ENCODE measurements at regions not wholly inside any gene's neighbourhood (a gene's known extent, or its start where the extent isn't known, plus 50 kb on each side); places are given as distances from the start of the nearest gene placed in this dataset.

- Histone ChIP-seq H3K23ac (ENCODE audit: insufficient read length) (no peak overlapping the region), H3K27me3 (replicated peaks in 1 of 4; ENCODE audit: control insufficient read depth in 3 of 4, extremely low read depth in 1 of 4, insufficient read depth in 3 of 4, low read length in 3 of 4) (no peaks in the 10 kb centered on the region), H3K23me2 (ENCODE audit: low read depth, low read length) (no peaks in the 10 kb centered on the region), H4K20me1 (replicated peaks in 1 of 2; ENCODE audit: control insufficient read depth in 1 of 2, insufficient read depth in 2 of 2, low read length in 2 of 2) (no peaks in the 10 kb centered on the region), H2AK5ac (ENCODE audit: low read depth, low read length) (no peak overlapping the region), H3K4me1 (replicated peaks in 1 of 4; ENCODE audit: control insufficient read depth in 3 of 4, insufficient read depth in 4 of 4, low read length in 3 of 4) (no peaks in the 10 kb centered on the region), H2BK12ac (ENCODE audit: low read depth, low read length) (no peak overlapping the region), H2BK20ac (ENCODE audit: low read length) (no peak overlapping the region), H2BK5ac (ENCODE audit: low read depth, low read length) (no peak overlapping the region), H3K9ac (replicated peaks in 1 of 4; ENCODE audit: extremely low read depth in 1 of 4, low read depth in 3 of 4, low read length in 3 of 4) (no peak overlapping the region), H3K79me2 (ENCODE audit: control insufficient read depth in 1 of 2, insufficient read depth in 2 of 2, low read length in 2 of 2) (no peaks in the 10 kb centered on the region), H3K27ac (ENCODE audit: low read depth, low read length) (no peak overlapping the region), H4K91ac (replicated peaks; ENCODE audit: insufficient read length, low read length) (no peak overlapping the region), H3K14ac (ENCODE audit: insufficient read length) (no peak overlapping the region), H3K4me3 (ENCODE audit: extremely low read depth in 1 of 4, insufficient read depth in 2 of 4, low read depth in 3 of 4, low read length in 4 of 4) (no peak overlapping the region), H3K36me3 (ENCODE audit: control insufficient read depth in 2 of 4, insufficient read depth in 4 of 4, low read length in 3 of 4) (no peaks in the 10 kb centered on the region), H3K56ac (replicated peaks; ENCODE audit: insufficient read length, low read depth, low read length) (no peak overlapping the region), H3K18ac (ENCODE audit: extremely low read depth, low read length) (no peak overlapping the region), H4K5ac (ENCODE audit: insufficient read length, low read depth, low read length) (no peak overlapping the region), H2AFZ (ENCODE audit: low read length) (no peak overlapping the region), H3K9me3 (ENCODE audit: insufficient read depth in 2 of 2, low read depth in 1 of 2, low read length in 1 of 2) (no peaks in the 10 kb centered on the region), H2BK120ac (replicated peaks; ENCODE audit: low read depth, low read length) (no peak overlapping the region), H3K4ac (replicated peaks; ENCODE audit: insufficient read length, low read depth, low read length) (no peak overlapping the region), H4K8ac (ENCODE audit: extremely low read depth, insufficient read depth, low read length) (no peak overlapping the region), H3K79me1 (ENCODE audit: low read depth, low read length) (no peaks in the 10 kb centered on the region), H2BK15ac (ENCODE audit: low read length) (no peak overlapping the region), H3K4me2 (ENCODE audit: insufficient read depth in 1 of 2, low read depth in 2 of 2, low read length in 2 of 2) (no peak overlapping the region)
- TF ChIP-seq POU5F1 (IDR thresholded peaks at IDR 0.05; ENCODE audit: low read depth, low read length) (no peak), MAFK (IDR thresholded peaks at IDR 0.05; ENCODE audit: low read depth, low read length) (no peak), EZH2 (IDR thresholded peaks at IDR 0.05; ENCODE audit: low read depth, low read length, severe bottlenecking) (no peak), GABPA (IDR thresholded peaks at IDR 0.05; ENCODE audit: borderline replicate concordance, insufficient read depth, low read length) (no peak), JUND (IDR thresholded peaks at IDR 0.05; ENCODE audit: low read length) (no peak)
- TF ChIP-seq, protein P1, sequence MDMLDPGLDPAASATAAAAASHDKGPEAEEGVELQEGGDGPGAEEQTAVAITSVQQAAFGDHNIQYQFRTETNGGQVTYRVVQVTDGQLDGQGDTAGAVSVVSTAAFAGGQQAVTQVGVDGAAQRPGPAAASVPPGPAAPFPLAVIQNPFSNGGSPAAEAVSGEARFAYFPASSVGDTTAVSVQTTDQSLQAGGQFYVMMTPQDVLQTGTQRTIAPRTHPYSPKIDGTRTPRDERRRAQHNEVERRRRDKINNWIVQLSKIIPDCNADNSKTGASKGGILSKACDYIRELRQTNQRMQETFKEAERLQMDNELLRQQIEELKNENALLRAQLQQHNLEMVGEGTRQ (IDR thresholded peaks at IDR 0.05; ENCODE audit: low read length), result peak; percentile 38; the same call in 1 of the 2 replicates
- ChIA-PET CTCF (ENCODE audit: partially characterized antibody) (no interaction called here), POLR2A (ENCODE audit: partially characterized antibody) (no interaction called here)
- no peak for FAIRE-seq
- WGBS, 2 experiments (ENCODE audit: extremely low coverage in 1 of 2, insufficient coverage in 1 of 2, insufficient read length in 1 of 2, insufficient replicate concordance in 2 of 2, low coverage in 1 of 2, low lambda C conversion rate in 2 of 2, missing lambda C conversion rate in 1 of 2), result 88% methylated on average over 12 of the region's 12 CpGs; no CpG with 5 or more reads in 1 of the 2 experiments
- DNase-seq (ENCODE audit: low read depth in 1 of 2, low spot score in 2 of 2), result no peak
Measured at GRCh38 chr12:115137812-115138521, 454.0 kb upstream of the TBX3 start.

Data from H1 (cell line).